GDM1 (cell line): ENCODE measurements at regions not wholly inside any gene's neighbourhood (a gene's known extent, or its start where the extent isn't known, plus 50 kb on each side); places are given as distances from the start of the nearest gene placed in this dataset.
"Not testable (repeated sequence)": the region's sequence is repeated elsewhere in the genome, so short reads cannot be mapped to it uniquely, and the experiment has no call there.

ENCODE experiments used
- DNase-seq: peaks from one replicate; lab custom pipeline; 2025; lab: John Stamatoyannopoulos, UW

DNA sequence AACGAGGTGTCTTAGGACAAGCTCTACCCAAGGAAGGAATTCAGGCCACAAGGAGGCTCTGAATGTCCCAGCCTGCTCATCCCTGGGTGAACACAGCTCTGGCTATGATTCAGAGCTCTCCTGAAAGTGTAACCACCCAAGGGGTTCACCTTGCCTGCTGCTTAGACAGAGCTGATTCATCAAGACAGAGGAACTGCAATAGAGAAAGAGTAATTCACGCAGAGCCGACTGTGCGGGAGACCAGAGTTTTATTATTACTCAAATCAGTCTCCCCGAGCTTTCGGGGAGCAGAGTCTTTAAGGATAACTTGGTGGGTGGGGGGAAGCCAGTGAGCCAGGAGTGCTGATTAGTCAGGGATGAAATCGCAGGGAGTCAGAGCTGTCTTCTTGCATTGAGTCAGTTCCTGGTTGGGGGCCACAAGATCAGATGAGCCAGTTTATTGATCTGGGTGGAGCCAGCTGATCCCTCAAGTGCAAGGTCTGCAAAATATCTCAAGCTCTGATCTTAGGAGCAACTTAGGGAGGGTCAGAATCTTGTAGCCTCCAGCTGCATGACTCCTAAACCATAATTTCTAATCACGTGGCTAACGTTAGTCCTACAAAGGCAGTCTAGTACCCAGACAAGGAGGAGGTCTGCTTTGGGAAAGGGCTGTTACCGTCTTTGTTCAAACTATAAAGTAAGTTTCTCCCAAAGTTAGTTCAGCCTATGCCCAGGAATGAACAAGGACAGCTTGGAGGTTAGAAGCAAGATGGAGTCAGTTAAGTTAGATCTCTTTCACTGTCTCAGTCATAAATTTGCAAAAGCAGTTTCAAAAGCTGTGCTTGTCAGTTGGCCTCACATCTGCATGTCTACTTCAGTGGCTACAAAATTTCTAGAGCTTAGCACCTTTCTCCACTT is 123.4 kb upstream of the DAPK1 start:
- not testable (repeated sequence) for DNase-seq

DNA sequence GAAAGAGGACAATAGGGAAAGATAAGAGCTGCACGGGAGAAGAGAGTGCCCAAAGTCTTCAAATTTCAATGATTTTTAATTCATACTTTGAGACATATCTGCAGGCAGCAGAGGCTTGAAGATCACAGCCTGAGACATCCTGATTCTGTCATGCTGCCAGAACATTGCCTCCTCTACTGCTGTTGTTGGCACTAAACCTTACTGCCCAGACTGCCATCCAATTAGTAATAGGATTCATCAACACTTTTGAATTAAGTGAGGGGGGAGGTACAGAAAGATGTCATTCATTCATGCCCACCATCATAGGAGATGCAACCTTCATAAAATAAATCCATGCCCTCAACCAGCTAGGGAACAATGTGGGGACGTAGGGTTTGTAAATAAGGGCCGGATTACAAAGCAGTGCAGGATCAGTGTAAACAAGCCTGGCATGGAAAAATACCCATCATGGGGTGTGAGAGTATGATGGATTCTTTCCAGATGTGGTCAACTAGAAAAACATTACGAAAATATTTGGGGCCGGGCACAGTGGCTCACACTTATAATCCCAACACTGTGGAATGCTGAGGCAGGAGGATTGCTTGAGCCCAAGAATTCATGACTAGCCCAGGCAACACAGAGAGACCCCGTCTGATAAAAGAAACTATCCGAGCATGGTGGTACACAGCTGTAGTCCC is 122.1 kb upstream of the DAPK1 start:
- DNase-seq = no peak

- DNase-seq = no peak
Observed at GRCh38 chr9:87378676-87379075, 119.0 kb upstream of the DAPK1 start.

DNA sequence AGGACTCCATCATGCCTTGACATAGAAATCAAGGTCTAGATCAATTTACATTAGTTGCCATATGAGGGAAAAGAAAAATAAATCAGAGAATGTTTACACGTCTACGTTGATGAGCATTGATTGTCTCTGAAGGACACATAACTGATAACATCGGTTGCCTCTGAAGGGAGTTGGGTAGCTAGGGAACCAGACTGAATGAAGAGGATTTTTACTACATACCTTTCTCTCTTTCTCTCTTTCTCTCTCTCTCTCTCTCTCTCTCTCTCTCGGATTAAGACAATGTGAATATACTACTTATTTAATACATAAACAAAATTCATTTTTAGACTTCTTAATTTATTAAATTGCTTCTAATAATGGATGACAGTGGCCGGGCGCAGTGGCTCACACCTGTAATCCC is 118.4 kb upstream of the DAPK1 start:
- no peak for DNase-seq

DNA sequence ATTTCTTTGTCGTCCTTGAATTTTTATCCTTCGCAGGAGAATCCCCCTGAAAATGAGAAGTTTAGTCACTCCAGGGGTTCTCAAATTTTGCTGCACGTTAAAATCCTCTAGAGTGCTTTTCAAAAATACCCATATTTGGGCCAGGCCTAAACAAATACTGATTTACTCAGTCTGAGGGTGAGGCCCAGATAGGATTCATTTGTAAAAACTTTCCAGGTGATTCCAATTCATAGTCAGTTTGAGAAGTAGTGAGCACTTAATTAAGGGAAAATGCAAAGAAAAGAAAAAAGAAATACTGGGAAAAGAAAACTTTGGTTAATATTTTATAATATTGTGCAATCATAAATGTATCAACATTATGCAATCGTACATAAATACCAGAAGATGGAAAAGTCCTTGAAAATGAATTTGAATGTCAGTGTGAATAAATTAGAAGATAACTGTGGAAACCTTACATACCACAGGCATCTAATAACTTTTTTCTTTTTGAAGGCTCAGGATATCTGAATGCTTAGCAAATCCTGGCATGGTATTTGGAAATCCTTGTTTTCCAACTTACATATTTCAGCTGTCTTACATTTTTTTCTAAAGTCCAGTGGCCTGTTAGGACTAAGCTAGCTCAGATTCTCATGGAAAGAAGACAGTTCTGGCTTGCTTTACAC is 116.5 kb upstream of the DAPK1 start:
- DNase-seq = no peak

GRCh38 chr9:87381746-87382145 is 115.9 kb upstream of the DAPK1 start:
- no peak for DNase-seq

DNA sequence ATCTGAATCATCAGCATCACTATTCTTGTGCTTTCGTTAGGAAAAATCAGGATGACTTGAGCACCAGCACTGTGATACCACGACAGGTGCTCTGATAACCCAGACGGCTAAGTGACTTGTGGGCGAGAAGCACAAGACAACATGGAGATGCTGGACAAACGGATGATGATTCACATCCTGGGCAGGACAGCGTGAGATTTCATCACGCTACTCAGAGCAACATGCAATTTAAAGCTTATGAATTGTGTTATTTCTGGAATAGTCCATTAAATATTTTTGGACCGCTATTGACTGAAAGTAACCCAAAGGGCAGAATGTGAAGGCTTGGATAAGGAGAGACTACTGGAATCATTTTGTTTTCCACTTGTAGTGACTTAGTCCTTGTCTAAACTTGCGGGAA is 114.8 kb upstream of the DAPK1 start:
- DNase-seq = no peak

DNA sequence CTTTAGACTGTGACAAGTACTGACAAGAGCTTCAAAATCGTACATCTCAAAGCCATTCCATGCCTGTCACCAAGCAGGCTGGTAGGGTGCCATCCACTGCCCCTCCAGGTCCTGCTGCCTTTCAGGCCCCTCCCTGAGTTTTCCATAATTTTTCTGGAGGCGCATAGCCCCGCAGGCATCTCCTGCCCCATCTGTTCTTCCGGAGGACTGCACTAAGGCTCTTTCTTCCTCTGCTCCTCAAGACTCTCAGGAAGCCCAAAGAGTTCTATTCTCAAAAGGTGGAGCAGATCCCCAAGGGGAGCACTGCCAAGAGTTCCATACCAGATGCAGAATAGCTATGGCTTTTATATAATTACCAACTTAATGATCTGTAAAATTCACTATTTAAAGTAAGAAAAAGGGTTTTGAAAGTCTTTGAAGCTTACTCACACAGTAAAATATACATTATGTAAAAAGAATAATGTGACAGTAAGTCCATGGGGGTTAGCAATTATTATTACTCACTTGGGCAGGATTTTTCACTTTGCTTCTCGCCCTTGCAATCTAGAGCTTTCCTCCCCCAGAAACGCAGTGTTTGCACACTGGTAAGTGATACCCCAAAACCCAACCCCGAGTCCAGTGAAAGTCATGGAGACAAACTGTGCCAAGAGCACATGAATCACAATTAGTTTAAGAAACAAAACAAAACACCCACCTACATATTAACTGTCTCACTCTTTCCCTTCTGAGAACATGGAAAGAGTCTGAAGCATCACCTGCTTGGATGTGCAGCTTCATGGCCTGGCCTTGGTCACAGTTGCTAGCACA is 114.1 kb upstream of the DAPK1 start:
- DNase-seq = no peak

GRCh38 chr9:87386490-87387025 is 111.1 kb upstream of the DAPK1 start:
- peak; percentile 1 for DNase-seq

DNA sequence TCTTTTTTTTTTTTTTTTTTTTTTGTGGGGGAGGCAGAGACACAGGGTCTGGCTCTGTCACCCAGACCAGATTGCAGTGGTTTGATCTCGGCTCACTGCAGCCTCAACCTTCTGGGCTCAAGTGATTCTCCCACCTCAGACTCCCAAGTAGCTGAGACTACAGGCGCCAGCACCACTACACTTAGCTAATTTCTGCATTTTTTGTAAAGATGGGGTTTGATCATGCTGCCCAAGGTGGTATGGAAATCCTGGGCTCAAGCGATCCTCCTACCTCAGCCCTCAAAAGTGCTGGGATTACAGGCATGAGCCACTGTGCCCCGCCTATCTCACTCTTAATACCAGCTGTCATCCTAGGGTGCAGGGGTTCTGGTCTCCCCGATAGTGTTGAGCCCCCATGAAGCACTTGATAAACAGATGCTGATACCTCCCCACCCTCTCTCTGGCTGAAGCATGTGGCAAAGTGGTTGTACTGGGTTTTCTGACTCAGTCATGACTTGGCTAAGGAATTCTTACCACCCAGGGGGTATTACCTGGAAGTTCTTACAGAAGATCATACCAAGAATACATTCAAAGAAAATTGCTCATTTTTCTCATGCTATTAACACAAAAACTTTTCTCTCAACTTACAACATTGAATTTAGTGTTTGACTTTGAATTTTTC is 110.2 kb upstream of the DAPK1 start:
- no peak for DNase-seq

DNA sequence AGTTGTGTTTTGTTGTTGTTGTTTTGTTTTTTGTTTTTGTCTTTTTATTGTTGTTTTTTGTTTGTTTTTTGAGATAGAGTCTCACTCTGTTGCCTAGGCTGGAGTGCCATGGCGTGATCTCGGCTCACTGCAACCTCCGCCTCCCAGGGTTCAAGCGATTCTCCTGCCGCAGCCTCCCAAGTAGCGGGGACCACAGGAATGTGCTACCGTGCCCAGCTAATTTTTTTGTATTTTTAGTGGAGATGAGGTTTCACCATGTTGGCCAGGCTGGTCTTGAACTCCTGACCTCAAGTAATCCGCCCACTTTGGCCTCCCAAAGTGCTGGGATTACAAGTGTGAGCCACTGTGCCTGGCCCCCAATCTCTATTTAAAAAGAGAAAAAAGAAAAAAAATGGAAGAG is 109.0 kb upstream of the DAPK1 start:
- DNase-seq = not testable (repeated sequence)

DNA sequence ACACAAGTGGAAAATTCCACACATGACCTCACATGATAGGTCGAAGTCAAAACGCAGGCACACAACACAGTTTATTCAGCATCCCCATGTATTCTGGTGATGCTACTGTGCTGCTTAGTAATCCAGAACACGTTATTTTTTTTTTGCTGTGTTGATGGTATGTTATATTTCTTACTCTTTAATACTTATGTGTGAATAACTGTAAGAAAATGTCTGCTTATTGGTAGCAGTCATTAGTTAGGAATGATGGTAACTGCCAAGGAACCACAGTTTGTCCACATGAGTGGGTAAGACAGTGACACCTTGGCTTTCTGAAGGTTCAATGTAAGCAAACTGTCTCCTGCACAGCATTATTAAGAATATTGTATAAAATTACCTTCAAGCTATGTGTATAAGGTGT is 107.7 kb upstream of the DAPK1 start:
- no peak for DNase-seq

DNA sequence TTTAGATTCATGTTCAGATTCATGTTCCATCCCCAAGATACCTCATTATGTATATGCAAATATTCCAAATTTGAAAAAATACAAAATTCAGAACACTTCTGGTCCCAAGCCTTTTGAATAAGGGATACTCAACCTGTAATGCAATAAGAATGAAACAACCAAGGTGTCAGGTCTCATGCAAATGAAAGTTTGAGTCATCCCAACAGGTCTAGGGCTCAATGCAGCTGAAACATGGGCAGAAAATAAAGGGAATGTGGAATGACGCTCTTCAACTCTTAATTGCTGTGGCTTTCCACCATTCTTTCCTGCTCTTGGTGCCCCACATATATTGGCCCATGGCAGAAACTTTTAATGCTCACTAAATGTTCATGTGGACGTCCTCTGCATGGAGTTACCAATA is 107.3 kb upstream of the DAPK1 start:
- DNase-seq = no peak

DNA sequence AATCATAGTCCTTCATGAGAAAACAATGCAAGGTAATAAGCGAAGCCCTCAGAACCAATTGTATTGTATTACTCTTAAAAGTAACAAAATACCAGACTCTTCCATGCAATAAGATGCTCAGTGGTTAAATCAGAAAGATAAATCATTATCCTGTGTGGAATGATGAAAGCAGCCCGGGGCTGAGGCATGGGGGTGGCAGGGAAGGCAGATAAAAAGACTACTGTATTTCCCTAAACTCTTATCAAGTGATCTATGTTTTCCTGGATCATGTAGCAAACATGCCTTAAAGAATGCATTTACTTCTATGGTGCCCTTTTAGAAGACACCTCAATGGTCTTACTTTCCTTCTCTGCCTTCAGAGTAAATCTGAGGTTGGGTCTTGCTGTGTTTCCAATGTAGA is 105.6 kb upstream of the DAPK1 start:
- DNase-seq = no peak

- no peak for DNase-seq
Observed at GRCh38 chr9:87393706-87394230, 103.9 kb upstream of the DAPK1 start.

- DNase-seq = no peak
Observed at GRCh38 chr9:87395804-87396479, 101.7 kb upstream of the DAPK1 start.

GRCh38 chr9:87401681-87402080 is 96.0 kb upstream of the DAPK1 start:
- no peak for DNase-seq

- DNase-seq = no peak
Observed at GRCh38 chr9:87402537-87402936, 95.1 kb upstream of the DAPK1 start.

- DNase-seq = no peak
Observed at GRCh38 chr9:87405677-87406542, 91.8 kb upstream of the DAPK1 start.
